Panc1 (cell line): ENCODE measurements at regions not wholly inside any gene's neighbourhood (a gene's known extent, or its start where the extent isn't known, plus 50 kb on each side); places are given as distances from the start of the nearest gene placed in this dataset.

Experiments used
- CTCF ChIP-seq: fragments of 450-650 bp; IDR thresholded peaks from 2 replicates; pipeline ENCODE4 v1.5.1; 2017; ENCODE audit warnings: mild to moderate bottlenecking
- POLR2AphosphoS5 ChIP-seq: IDR thresholded peaks from 2 replicates; pipeline ENCODE4 v1.6.1; 2012; ENCODE audit warnings: mild to moderate bottlenecking, low read depth, low read length, moderate library complexity
- SIN3A ChIP-seq: IDR thresholded peaks from 2 replicates; pipeline ENCODE4 v1.6.1; 2012; ENCODE audit warnings: low read depth, mild to moderate bottlenecking, low read length, moderate library complexity, borderline replicate concordance; ENCODE audit not compliant: insufficient read depth

- no peak for TF ChIP-seq CTCF
- no peak for TF ChIP-seq SIN3A
- TF ChIP-seq POLR2AphosphoS5, result no peak
Measured at GRCh38 chr5:135172718-135173117, 138.7 kb upstream of the PITX1 start.
